KBM-7 (cell line): ENCODE measurements at regions not wholly inside any gene's neighbourhood (a gene's known extent, or its start where the extent isn't known, plus 50 kb on each side); places are given as distances from the start of the nearest gene placed in this dataset.
A peak's percentile ranks its signal among the peaks of the same experiment; 100 is the strongest.
"Not testable (repeated sequence)": the region's sequence is repeated elsewhere in the genome, so short reads cannot be mapped to it uniquely, and the experiment has no call there.

Experiments used
- DNase-seq: peaks from one replicate; pipeline ENCODE4 v3.0.0-alpha.2; 2015
- in situ Hi-C: fragments of 300-500 bp; cut with MboI; formaldehyde crosslinking; loops from 2 replicates; pipeline ENCODE4 v1.14.3; 2020; ENCODE audit warnings: low sequenced_read_pairs, low pct_unique_long_range_greater_than_20kb, mixed read lengths

DNA sequence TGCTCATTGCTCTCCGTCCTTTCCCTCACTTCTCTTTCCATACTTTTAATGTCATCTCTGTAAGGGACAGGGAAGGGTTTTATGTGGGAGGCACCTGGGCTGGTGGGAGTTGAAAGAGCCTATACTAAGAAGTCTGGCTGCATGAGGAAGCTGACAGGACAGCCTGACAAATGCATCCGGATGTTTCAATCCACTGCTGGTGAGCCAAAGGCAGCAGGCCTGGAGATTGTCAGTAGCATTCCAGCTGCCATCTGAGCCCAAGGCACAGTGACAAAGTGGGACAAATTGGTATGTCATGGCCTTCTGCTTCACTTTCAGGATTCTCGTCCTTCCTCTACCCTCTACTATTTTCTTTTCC, 218.4 kb downstream of the STK31 start:
- no peak for DNase-seq
- in situ Hi-C loops = no loop called here

- no peak for DNase-seq
- in situ Hi-C loops = no loop called here
Observed at GRCh38 chr7:23930312-23930711, 220.3 kb downstream of the STK31 start.

- no peak for DNase-seq
- in situ Hi-C loops = no loop called here
Observed at GRCh38 chr7:23931633-23932032, 221.6 kb downstream of the STK31 start.

DNA sequence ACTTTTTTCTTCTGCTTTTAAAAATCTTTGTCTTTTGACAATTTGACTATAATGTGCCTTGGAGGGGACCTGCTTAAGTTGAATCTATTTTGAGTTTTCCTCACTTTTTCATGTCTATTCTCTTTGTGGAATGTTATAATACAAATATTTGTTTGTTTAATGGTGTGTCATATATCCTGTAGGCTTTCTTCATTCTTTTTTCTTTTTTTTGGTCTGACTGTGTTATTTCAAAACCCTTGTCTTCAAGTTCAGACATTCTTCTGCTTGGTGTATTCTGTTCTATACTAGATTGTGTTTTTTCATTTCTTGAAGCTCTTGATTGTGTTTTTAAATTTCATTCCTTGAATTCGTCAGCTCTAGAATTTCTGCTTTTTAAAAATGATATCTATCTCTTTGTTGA, 228.2 kb downstream of the STK31 start:
- in situ Hi-C loops = no loop called here
- DNase-seq = no peak

GRCh38 chr7:23938937-23939552, 229.0 kb downstream of the STK31 start:
- DNase-seq = peak; percentile 30
- in situ Hi-C loops = no loop called here

DNA sequence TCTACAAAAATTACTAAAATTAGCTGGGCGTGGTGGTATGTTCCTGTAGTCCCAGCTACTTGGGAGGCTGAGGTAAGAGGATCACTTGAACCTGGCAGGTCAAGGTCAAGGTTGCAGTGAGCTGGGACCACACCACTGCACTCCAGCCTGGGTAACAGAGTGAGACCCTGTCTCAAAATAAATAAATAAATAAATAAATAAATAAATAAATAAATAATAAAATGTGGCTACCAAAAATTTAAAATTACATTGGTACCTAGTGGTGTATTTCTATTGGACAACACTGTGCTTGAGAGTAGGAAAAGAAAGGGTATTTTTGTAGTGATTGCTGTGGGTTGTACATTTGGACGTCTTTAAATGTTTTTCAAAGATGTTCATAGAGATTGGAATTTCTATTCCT, 229.7 kb downstream of the STK31 start:
- in situ Hi-C loops, DNase-seq: not testable (repeated sequence)

GRCh38 chr7:23941551-23941950, 231.5 kb downstream of the STK31 start:
- no peak for DNase-seq
- in situ Hi-C loops = no loop called here

- no peak for DNase-seq
- in situ Hi-C loops = no loop called here
Observed at GRCh38 chr7:23942032-23942431, 232.0 kb downstream of the STK31 start.

DNA sequence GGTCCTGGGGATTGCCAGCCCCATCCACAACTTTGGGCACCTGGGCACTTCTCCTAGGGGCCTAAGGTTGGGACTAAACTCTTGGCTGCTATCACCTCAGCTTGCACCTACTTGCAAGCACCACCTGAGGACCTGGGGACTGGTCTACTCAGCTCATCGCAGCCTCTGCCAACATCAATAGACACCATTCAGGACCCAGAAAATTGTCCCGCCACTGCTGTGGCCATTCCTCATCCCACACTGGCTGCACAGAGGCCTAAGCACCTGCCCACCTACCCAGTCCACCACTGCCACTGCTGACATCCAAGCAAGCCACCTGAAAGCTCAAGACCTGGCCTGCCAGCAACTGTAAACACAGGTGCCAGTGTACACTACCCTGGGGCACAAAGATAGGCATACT, 234.1 kb downstream of the STK31 start:
- in situ Hi-C loops = no loop called here

GRCh38 chr7:23945472-23945871, 235.5 kb downstream of the STK31 start:
- no peak for DNase-seq
- in situ Hi-C loops = no loop called here

More for the DNA sequence above, 234.1 kb downstream of the STK31 start:
- no peak for DNase-seq

- in situ Hi-C loops = no loop called here
- no peak for DNase-seq
Observed at GRCh38 chr7:23955145-23955544, 245.1 kb downstream of the STK31 start.

GRCh38 chr7:23955600-23956149, 245.7 kb downstream of the STK31 start:
- DNase-seq = no peak
- in situ Hi-C loops = no loop called here

- DNase-seq = no peak
- in situ Hi-C loops = no loop called here
Observed at GRCh38 chr7:23956772-23957576, 247.0 kb downstream of the STK31 start.

DNA sequence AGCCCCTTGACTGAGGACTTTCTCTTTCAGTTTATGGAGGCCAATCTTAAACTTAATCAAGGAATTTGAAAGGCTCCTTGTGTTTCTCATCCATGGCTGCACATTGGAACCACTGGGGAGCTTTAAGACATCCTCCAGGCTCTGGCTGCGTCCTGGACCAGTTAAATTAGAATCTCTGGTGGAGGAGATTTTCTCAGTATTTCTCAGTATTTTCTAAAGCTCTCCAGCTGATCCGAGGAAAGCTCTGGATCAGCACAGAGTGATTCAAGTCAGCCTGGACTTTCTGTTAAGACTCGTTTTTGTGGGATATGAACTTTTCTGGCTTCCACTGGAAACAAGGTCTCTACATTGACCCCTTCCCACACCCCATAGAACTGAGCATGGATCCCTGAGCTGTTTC, 249.8 kb downstream of the STK31 start:
- no peak for DNase-seq

DNA sequence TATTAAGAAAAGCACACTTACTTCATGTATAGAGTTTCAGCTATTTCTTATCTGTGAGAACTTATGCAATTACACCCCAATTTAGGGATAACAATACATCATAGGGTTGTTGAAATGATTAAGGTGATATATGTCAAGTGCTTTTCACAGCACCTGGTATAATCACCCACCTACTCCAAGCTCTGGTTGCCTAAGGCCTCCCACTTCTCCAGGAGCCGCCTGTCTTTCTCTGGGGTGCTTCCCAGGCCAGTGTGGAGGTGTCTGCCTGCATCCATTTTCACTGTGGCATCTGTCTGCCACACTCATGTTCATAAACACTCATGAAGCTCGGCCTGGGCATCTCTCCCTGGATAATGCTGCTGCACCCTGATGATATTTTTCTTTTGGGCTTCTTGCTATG, 250.3 kb downstream of the STK31 start:
- in situ Hi-C loops = no loop called here
- no peak for DNase-seq

More for the DNA sequence above, 249.8 kb downstream of the STK31 start:
- in situ Hi-C loops = no loop called here

DNA sequence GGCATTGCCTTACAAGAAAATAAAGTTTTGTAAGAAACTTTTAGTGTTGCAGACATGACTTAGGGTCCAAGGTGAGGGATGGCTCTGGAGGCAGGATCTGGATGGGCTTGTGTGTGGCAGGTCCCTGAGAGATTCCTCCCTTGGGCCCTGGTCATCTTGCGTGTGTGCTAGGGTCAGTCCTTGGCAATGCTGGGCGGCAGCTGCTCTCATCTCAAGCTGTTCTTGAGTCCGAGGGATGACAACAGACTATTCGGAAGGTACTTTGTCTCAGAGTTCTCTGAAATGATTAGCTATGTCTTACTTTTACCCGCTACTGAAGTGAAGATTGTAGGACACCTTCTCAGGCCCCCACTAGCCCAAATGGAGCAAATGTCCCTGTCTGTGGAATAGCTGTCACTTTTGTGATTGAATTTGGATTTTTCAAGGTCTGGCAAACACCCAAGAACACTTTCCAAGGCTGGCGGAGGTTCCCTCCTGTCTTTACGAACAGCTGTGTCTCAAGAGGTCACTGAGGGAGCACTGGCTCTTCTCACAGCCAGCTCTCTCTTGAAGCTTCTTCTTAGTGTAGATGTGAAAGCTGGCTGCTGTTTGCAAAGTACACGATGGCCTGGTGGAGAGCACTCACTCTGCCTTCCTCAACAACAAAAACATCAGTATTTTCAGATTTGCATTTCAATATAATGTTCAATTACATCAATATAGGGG, 253.6 kb downstream of the STK31 start:
- no peak for DNase-seq
- in situ Hi-C loops = no loop called here

- no peak for DNase-seq
- in situ Hi-C loops = no loop called here
Observed at GRCh38 chr7:23964715-23965114, 254.7 kb downstream of the STK31 start.

GRCh38 chr7:23965296-23965695, 255.3 kb downstream of the STK31 start:
- in situ Hi-C loops = no loop called here
- DNase-seq = no peak

- in situ Hi-C loops = no loop called here
- no peak for DNase-seq
Observed at GRCh38 chr7:23966941-23967340, 256.9 kb downstream of the STK31 start.

DNA sequence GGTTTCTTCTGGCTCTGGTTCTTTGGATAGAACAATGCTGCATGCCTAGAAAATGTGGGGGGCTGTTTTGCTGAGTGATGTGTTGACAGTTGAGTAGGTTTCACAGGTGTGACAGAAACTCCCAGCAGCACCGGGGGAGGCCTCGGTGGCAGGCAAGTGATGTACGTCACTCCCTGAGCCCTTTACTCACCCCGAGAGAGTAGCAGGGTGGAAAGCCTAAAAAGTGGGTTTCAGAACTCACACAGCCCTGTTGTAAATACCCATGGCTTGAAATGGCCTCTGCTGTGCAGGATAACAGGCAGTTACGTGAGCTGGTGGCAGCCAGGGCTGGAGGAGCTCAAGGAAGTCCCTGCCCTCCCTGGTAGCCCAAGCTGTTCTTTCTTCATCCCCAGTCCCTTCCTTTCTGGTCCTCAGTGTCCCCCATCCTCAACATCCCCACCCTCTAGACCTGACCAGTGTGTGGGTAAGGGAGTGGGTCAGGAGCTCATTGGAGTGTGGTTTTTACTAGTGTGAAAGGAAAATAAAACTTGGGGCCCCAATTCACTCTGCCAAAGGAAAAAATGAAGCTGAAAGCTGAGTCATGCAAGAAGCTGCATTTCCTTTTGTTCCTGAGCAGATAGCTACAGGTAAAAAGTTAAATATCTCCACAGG, 258.1 kb downstream of the STK31 start:
- in situ Hi-C loops = no loop called here
- DNase-seq = no peak
